Left lung (tissue), 4 donors: ENCODE measurements at regions not wholly inside any gene's neighbourhood (a gene's known extent, or its start where the extent isn't known, plus 50 kb on each side); places are given as distances from the start of the nearest gene placed in this dataset.

Source experiments
- ATAC-seq: fragments of 200-7000 bp; cut with Tn5 transposase; one replicate; pipeline ENCODE4 v1.9.1; 2020; ENCODE audit warnings: moderate library complexity
- DNase-seq, 4 donors: peaks; one replicate each; pipeline ENCODE4 v3.0.0-alpha.2; 2013 to 2020
- H3K27ac ChIP-seq, 2 donors: fragments of 200-600 bp; sonication (generic) in 1 of 2; one replicate each; pipeline versions ENCODE4 v1.5.0 to v1.8.0; 2020 to 2021
- H3K27me3 ChIP-seq, 2 donors: fragments of 200-600 bp; sonication (generic) in 1 of 2; one replicate each; pipeline versions ENCODE4 v1.5.0 to v1.8.0; 2020 to 2021
- H3K36me3 ChIP-seq, 2 donors: fragments of 200-600 bp; sonication (generic) in 1 of 2; one replicate each; pipeline versions ENCODE4 v1.5.0 to v1.8.0; 2020 to 2021
- H3K4me1 ChIP-seq, 2 donors: fragments of 200-600 bp; one replicate each; pipeline ENCODE4 v1.8.0; 2021
- H3K4me3 ChIP-seq, 2 donors: fragments of 200-600 bp; sonication (generic) in 1 of 2; one replicate each; pipeline versions ENCODE4 v1.5.0 to v1.8.0; 2020 to 2021; ENCODE audit warnings: mild to moderate bottlenecking in 1 of 2
- H3K9me3 ChIP-seq, 2 donors: fragments of 200-600 bp; sonication (generic) in 1 of 2; one replicate each; pipeline versions ENCODE4 v1.5.0 to v1.8.0; 2020 to 2021
- intact Hi-C, 2 donors: fragments of 100-400 bp; cut with DNase I; formaldehyde crosslinking; loops; one replicate each; pipeline versions ENCODE4 v1.11.2 to v1.14.2; 2022
- TF ChIP-seq, protein P1 (sequence below), 2 donors: fragments of 200-600 bp; sonication (generic) in 1 of 2; IDR thresholded peaks; one replicate each; pipeline versions ENCODE4 v1.5.0 to v1.8.0; 2021; ENCODE audit warnings: antibody characterized with exemption in 2 of 2
- donor health status: DM: no; HTN: yes; CAD: no.
- donor health status: DM: no; HTN: no; CAD: no.

DNA sequence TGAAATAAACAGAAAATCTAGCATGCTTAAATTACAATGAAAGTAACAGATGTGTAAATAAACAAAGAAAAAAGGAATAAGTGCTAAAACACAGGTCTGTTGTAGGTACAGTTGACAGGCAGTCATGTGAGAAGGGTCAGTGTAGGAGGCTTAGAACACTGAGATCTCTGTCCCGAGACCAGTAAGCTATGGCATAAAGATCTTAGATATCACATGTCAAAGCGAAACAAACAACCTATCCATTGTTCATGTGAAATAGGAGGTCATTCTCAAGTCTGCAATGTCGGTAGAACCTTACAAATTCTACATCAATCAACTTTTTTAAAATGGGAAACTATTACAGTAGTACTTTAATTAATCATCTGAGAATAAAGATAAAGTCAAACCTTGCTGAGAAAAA, 428.9 kb upstream of the ADGRL2 start:
- no peak overlapping the region for H3K27ac ChIP-seq
- H3K4me1 ChIP-seq: no peaks in the 10 kb centered on the region
- no peak for ATAC-seq
- no peak overlapping the region for H3K4me3 ChIP-seq
- H3K27me3 ChIP-seq: no peaks in the 10 kb centered on the region
- peaks cover 0 to 2% of the 10 kb centered on the region in 2 donors for H3K9me3 ChIP-seq
- no peaks in the 10 kb centered on the region for H3K36me3 ChIP-seq
- DNase-seq: no peak
- intact Hi-C loops: no loop called here
- TF ChIP-seq, protein P1, sequence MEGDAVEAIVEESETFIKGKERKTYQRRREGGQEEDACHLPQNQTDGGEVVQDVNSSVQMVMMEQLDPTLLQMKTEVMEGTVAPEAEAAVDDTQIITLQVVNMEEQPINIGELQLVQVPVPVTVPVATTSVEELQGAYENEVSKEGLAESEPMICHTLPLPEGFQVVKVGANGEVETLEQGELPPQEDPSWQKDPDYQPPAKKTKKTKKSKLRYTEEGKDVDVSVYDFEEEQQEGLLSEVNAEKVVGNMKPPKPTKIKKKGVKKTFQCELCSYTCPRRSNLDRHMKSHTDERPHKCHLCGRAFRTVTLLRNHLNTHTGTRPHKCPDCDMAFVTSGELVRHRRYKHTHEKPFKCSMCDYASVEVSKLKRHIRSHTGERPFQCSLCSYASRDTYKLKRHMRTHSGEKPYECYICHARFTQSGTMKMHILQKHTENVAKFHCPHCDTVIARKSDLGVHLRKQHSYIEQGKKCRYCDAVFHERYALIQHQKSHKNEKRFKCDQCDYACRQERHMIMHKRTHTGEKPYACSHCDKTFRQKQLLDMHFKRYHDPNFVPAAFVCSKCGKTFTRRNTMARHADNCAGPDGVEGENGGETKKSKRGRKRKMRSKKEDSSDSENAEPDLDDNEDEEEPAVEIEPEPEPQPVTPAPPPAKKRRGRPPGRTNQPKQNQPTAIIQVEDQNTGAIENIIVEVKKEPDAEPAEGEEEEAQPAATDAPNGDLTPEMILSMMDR (IDR thresholded peaks at IDR 0.05): no peak

DNA sequence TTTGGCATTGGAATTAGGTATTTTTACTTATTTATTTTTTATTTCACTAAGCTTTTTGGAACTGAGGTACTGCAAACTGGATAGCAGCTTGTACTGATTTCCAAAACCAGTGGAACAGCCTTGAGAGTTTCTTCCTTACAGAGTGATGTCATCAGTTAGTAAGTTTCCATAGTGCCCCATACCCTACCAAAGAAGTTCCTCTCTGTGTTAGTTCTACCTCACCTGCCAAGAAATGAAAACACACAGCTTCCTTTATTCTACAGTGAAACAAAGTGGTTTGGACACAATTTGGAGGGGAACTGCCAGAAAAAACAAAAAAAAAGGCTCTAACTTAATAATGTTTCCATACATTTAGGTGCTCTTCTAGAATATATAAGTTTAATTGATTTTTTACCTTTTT, 430.9 kb upstream of the ADGRL2 start:
- Histone ChIP-seq H3K36me3 (no peaks in the 10 kb centered on the region), H3K27ac (no peak overlapping the region), H3K4me1 (no peaks in the 10 kb centered on the region), H3K27me3 (no peaks in the 10 kb centered on the region), H3K9me3 (peaks cover 0 to 2% of the 10 kb centered on the region in 2 donors), H3K4me3 (no peak overlapping the region)
- ATAC-seq: no peak
- TF ChIP-seq, protein P1 (IDR thresholded peaks at IDR 0.05): no peak
- no peak for DNase-seq
- intact Hi-C loops: no loop called here

DNA sequence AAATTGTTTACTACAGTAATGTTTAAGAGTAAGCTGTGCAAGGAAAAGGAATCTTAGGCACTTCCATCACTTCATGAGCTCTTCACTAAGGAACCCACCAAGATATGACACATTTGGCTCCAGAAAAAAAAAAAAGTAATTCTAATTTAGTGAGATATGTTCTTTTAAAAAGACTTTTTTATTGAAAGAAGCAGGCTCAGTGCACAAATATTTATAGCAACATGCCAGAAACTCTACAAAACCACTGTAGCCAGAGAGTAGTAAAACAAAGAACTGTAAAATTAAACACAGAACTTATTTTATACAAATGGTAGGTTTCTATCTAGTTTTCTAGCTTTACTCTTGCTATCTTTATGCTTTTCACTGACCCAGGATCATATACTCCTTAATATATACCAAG, 434.6 kb upstream of the ADGRL2 start:
- no peak for ATAC-seq
- Histone ChIP-seq H3K9me3 (peaks cover 0 to 2% of the 10 kb centered on the region in 2 donors), H3K36me3 (no peaks in the 10 kb centered on the region), H3K27me3 (no peaks in the 10 kb centered on the region), H3K27ac (no peak overlapping the region), H3K4me3 (no peak overlapping the region), H3K4me1 (no peaks in the 10 kb centered on the region)
- intact Hi-C loops: no loop called here
- TF ChIP-seq, protein P1 (IDR thresholded peaks at IDR 0.05): no peak
- no peak for DNase-seq

DNA sequence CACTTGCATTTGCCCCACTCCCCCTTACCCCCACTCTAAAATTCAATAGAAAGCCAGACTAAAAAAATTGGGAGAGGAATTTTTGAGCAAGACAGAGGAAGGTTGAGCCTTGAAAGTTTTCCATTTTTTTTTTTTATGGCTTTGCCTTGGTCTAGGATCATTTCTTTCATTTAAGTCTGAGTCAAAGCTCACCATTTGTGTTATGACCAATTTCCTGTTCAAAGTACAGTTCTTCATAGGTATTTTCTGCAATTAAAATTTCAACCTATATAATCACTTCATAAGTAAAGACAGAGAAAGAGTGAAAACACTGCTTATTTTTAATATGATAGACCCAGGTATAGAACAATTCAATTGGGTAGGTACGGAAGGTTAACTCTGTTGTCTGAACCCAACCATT, 436.6 kb upstream of the ADGRL2 start:
- Histone ChIP-seq H3K36me3 (no peaks in the 10 kb centered on the region), H3K27me3 (no peaks in the 10 kb centered on the region), H3K4me1 (no peaks in the 10 kb centered on the region), H3K27ac (no peak overlapping the region), H3K4me3 (no peak overlapping the region), H3K9me3 (peaks cover 0 to 2% of the 10 kb centered on the region in 2 donors)
- TF ChIP-seq, protein P1 (IDR thresholded peaks at IDR 0.05): no peak
- ATAC-seq (no peak), DNase-seq (no peak)
- intact Hi-C loops: no loop called here

DNA sequence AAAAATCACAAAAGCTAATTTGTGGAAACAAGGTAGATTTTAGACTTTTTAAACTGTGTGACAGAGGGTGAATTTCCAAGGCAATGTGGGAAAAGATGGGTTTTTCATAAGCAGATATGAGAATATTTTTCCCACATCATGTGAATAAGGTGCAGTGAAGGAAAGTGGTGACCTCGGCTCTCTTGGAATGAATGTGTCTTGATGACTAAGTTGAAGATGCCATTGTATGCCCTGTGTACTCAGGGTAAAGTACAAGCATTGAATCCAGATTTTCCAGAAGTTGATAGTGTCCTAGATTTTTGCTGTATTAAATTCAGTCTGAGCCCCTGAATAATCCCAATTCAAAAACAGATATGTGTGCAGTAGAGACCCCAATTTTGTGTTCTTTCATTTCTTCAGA, 442.6 kb upstream of the ADGRL2 start:
- no peaks in the 10 kb centered on the region for H3K27me3 ChIP-seq
- H3K4me1 ChIP-seq: no peaks in the 10 kb centered on the region
- intact Hi-C loops: no loop called here
- DNase-seq: no peak
- no peak for ATAC-seq
- no peaks in the 10 kb centered on the region for H3K36me3 ChIP-seq
- H3K27ac ChIP-seq: no peak overlapping the region
- no peak overlapping the region for H3K4me3 ChIP-seq
- no peaks in the 10 kb centered on the region for H3K9me3 ChIP-seq
- TF ChIP-seq, protein P1 (IDR thresholded peaks at IDR 0.05): no peak
